HCT116 (cell line): ENCODE measurements at regions not wholly inside any gene's neighbourhood (a gene's known extent, or its start where the extent isn't known, plus 50 kb on each side); places are given as distances from the start of the nearest gene placed in this dataset.

ENCODE experiments used
- CTCF ChIP-seq, 3 experiments: fragments of 200-600 bp in 1 of 3; sonication (generic) in 1 of 3; IDR thresholded peaks in 2 of 3; conservative IDR thresholded peaks in 1 of 3; 2 replicates each; pipeline ENCODE4 v1.5.1; 2012 to 2017; ENCODE audit warnings: low read depth in 2 of 3, low read length in 2 of 3, antibody characterized with exemption in 1 of 3, borderline replicate concordance in 1 of 3, control low read depth in 1 of 3, mild to moderate bottlenecking in 1 of 3, mixed read lengths in 1 of 3, mixed run types in 1 of 3, moderate library complexity in 1 of 3; ENCODE audit not compliant: insufficient read depth in 1 of 3
- YY1 ChIP-seq: IDR thresholded peaks from 2 replicates; pipeline ENCODE4 v1.6.1; 2011; ENCODE audit warnings: low read length, low read depth, moderate library complexity, mild to moderate bottlenecking; ENCODE audit not compliant: insufficient replicate concordance; ENCODE audit errors: extremely low read depth

- TF ChIP-seq CTCF (IDR thresholded peaks at IDR 0.05 in 2 of 3, conservative IDR thresholded peaks at IDR 0.05 in 1 of 3; ENCODE audit: borderline replicate concordance in 1 of 3, insufficient read depth in 1 of 3, low read depth in 2 of 3, low read length in 2 of 3) (no peak), YY1 (no peak)
Measured at GRCh38 chr1:23638786-23639241, 52.8 kb upstream of the RPL11 start.
